ENCODE measurements at regions not wholly inside any gene's neighbourhood (a gene's known extent, or its start where the extent isn't known, plus 50 kb on each side); places are given as distances from the start of the nearest gene placed in this dataset.
"Not testable (repeated sequence)": the region's sequence is repeated elsewhere in the genome, so short reads cannot be mapped to it uniquely, and the experiment has no call there.

GRCh38 chr14:30309405-30309804, 249.6 kb upstream of the G2E3 start:
- no peak for DNase-seq (ENCODE audit: low read depth)

- no peak for DNase-seq (ENCODE audit: low read depth)
Observed at GRCh38 chr14:30312214-30312613, 246.7 kb upstream of the G2E3 start.

GRCh38 chr14:30317729-30318128, 241.2 kb upstream of the G2E3 start:
- no peak for DNase-seq (ENCODE audit: low read depth)

GRCh38 chr14:30322819-30323218, 236.1 kb upstream of the G2E3 start:
- no peak for DNase-seq (ENCODE audit: low read depth)

GRCh38 chr14:30330033-30330432, 228.9 kb upstream of the G2E3 start:
- DNase-seq (ENCODE audit: low read depth): no peak

GRCh38 chr14:30330445-30330844, 228.5 kb upstream of the G2E3 start:
- DNase-seq (ENCODE audit: low read depth): no peak

- no peak for DNase-seq (ENCODE audit: low read depth)
Observed at GRCh38 chr14:30331030-30331429, 227.9 kb upstream of the G2E3 start.

GRCh38 chr14:30332374-30332773, 226.6 kb upstream of the G2E3 start:
- DNase-seq (ENCODE audit: low read depth): no peak

- DNase-seq (ENCODE audit: low read depth): no peak
Observed at GRCh38 chr14:30333934-30334333, 225.0 kb upstream of the G2E3 start.

GRCh38 chr14:30337456-30337855, 221.5 kb upstream of the G2E3 start:
- no peak for DNase-seq (ENCODE audit: low read depth)

- DNase-seq (ENCODE audit: low read depth): no peak
Observed at GRCh38 chr14:30339311-30339901, 219.6 kb upstream of the G2E3 start.

GRCh38 chr14:30340495-30340894, 218.5 kb upstream of the G2E3 start:
- no peak for DNase-seq (ENCODE audit: low read depth)

- no peak for DNase-seq (ENCODE audit: low read depth)
Observed at GRCh38 chr14:30345511-30345910, 213.4 kb upstream of the G2E3 start.

GRCh38 chr14:30348445-30348844, 210.5 kb upstream of the G2E3 start:
- no peak for DNase-seq (ENCODE audit: low read depth)

- no peak for DNase-seq (ENCODE audit: low read depth)
Observed at GRCh38 chr14:30349520-30349919, 209.4 kb upstream of the G2E3 start.

GRCh38 chr14:30354439-30354838, 204.5 kb upstream of the G2E3 start:
- no peak for DNase-seq (ENCODE audit: low read depth)

GRCh38 chr14:30355431-30355913, 203.5 kb upstream of the G2E3 start:
- DNase-seq (ENCODE audit: low read depth): no peak

GRCh38 chr14:30356438-30357202, 202.3 kb upstream of the G2E3 start:
- no peak for DNase-seq (ENCODE audit: low read depth)

- DNase-seq (ENCODE audit: low read depth): no peak
Observed at GRCh38 chr14:30357791-30358190, 201.2 kb upstream of the G2E3 start.

GRCh38 chr14:30362369-30363218, 196.4 kb upstream of the G2E3 start:
- no peak for DNase-seq (ENCODE audit: low read depth)

- DNase-seq (ENCODE audit: low read depth): not testable (repeated sequence)
Observed at GRCh38 chr14:30363219-30363880, 195.6 kb upstream of the G2E3 start.

GRCh38 chr14:30369502-30370180, 189.3 kb upstream of the G2E3 start:
- no peak for DNase-seq (ENCODE audit: low read depth)
